ENCODE measurements at regions not wholly inside any gene's neighbourhood (a gene's known extent, or its start where the extent isn't known, plus 50 kb on each side); places are given as distances from the start of the nearest gene placed in this dataset.

DNA sequence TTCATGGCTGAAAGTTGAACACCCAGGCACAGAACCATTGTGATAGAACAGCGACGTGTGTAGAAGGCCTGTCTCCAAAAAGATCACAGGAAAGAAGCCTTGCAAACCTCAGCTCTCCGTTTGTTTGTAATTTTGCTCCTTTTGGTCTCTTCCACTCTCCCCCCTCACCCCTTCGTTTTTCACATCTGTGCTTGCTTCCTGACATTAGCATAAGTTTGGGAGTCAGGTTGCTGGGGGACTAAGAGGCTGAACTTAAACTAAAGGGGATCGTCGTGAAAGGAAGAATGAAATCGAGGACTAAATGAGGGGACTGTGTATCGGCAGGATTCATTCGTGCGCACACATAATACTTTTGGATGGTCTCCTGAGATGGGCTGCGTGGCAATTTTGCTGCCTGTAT is 200.6 kb downstream of the BCAT1 start:
- no peak for TF ChIP-seq EZH2phosphoT487 (IDR thresholded peaks at IDR 0.05; ENCODE audit: low read depth, severe bottlenecking, unreplicated experiment)
- TF ChIP-seq CTCF (IDR thresholded peaks at IDR 0.05; ENCODE audit: poor library complexity) = no peak
